Activated CD8-positive, alpha-beta memory T cell treated with anti-CD3 and anti-CD28 coated beads, Interleukin-2, amount 10 ng/mL, durations not matched to agents 7 days and 5 days (primary cell): ENCODE measurements at regions not wholly inside any gene's neighbourhood (a gene's known extent, or its start where the extent isn't known, plus 50 kb on each side); places are given as distances from the start of the nearest gene placed in this dataset.
"Not testable (repeated sequence)": the region's sequence is repeated elsewhere in the genome, so short reads cannot be mapped to it uniquely, and the experiment has no call there.

Experiments used
- ATAC-seq: fragments of 150-1000 bp; cut with Tn5 transposase; one replicate; pipeline ENCODE4 v1.10.0; 2021; ENCODE audit warnings: moderate library complexity
- CTCF ChIA-PET: fragments of 350-600 bp; sonication (Branson Sonifier 250); formaldehyde crosslinking; loops from one replicate; lab custom pipeline; 2021; ENCODE audit warnings: antibody characterized with exemption; lab: Charles Lee
- DNase-seq: peaks from one replicate; pipeline ENCODE4 v3.0.0-alpha.2; 2020
- H3K27ac Mint-ChIP-seq: one replicate; pipeline ENCODE4 v1.8.0; 2021; ENCODE audit warnings: mild to moderate bottlenecking, mixed read lengths
- H3K27me3 Mint-ChIP-seq: one replicate; pipeline ENCODE4 v1.8.0; 2021; ENCODE audit warnings: mixed read lengths
- H3K36me3 Mint-ChIP-seq: one replicate; pipeline ENCODE4 v1.8.0; 2021; ENCODE audit warnings: mild to moderate bottlenecking, mixed read lengths
- H3K4me1 Mint-ChIP-seq: one replicate; pipeline ENCODE4 v1.8.0; 2021; ENCODE audit warnings: mixed read lengths
- H3K4me3 Mint-ChIP-seq: one replicate; pipeline ENCODE4 v1.8.0; 2021; ENCODE audit warnings: mild to moderate bottlenecking, moderate library complexity, mixed read lengths
- H3K9me3 Mint-ChIP-seq: one replicate; pipeline ENCODE4 v1.8.0; 2022; ENCODE audit warnings: low read depth, mixed read lengths

GRCh38 chr11:21988477-21988876 is 204.4 kb upstream of the ANO5 start:
- ATAC-seq, result no peak
- Mint-ChIP-seq H3K27me3 (no peaks in the 10 kb centered on the region), H3K4me3 (no peak overlapping the region), H3K27ac (no peak overlapping the region), H3K36me3 (no peaks in the 10 kb centered on the region), H3K9me3 (no peaks in the 10 kb centered on the region), H3K4me1 (no peaks in the 10 kb centered on the region)
- CTCF ChIA-PET, result no interaction called here
- no peak for DNase-seq

- H3K9me3 Mint-ChIP-seq, H3K4me1 Mint-ChIP-seq, H3K36me3 Mint-ChIP-seq, H3K4me3 Mint-ChIP-seq, H3K27me3 Mint-ChIP-seq, H3K27ac Mint-ChIP-seq, CTCF ChIA-PET, DNase-seq, ATAC-seq: not testable (repeated sequence)
Observed at GRCh38 chr11:22001803-22002202, 191.1 kb upstream of the ANO5 start.

- no peak for DNase-seq
- H3K27ac Mint-ChIP-seq, result no peak overlapping the region
- no peaks in the 10 kb centered on the region for H3K4me1 Mint-ChIP-seq
- CTCF ChIA-PET, result no interaction called here
- peaks cover 3% of the 10 kb centered on the region for H3K9me3 Mint-ChIP-seq
- ATAC-seq, result no peak
- H3K36me3 Mint-ChIP-seq, result no peaks in the 10 kb centered on the region
- no peak overlapping the region for H3K4me3 Mint-ChIP-seq
- H3K27me3 Mint-ChIP-seq, result no peaks in the 10 kb centered on the region
Observed at GRCh38 chr11:22006901-22007300, 186.0 kb upstream of the ANO5 start.

- CTCF ChIA-PET, result no interaction called here
- peaks cover 6% of the 10 kb centered on the region for H3K9me3 Mint-ChIP-seq
- no peak overlapping the region for H3K27ac Mint-ChIP-seq
- no peaks in the 10 kb centered on the region for H3K36me3 Mint-ChIP-seq
- no peak overlapping the region for H3K4me3 Mint-ChIP-seq
- H3K4me1 Mint-ChIP-seq, result no peaks in the 10 kb centered on the region
- no peaks in the 10 kb centered on the region for H3K27me3 Mint-ChIP-seq
- ATAC-seq (no peak), DNase-seq (no peak)
Observed at GRCh38 chr11:22031791-22032190, 161.1 kb upstream of the ANO5 start.

GRCh38 chr11:22037505-22037904 is 155.4 kb upstream of the ANO5 start:
- ATAC-seq, result no peak
- DNase-seq, result no peak
- Mint-ChIP-seq H3K4me3 (no peak overlapping the region), H3K27ac (no peak overlapping the region), H3K36me3 (no peaks in the 10 kb centered on the region), H3K9me3 (peaks cover 6% of the 10 kb centered on the region), H3K27me3 (no peaks in the 10 kb centered on the region), H3K4me1 (no peaks in the 10 kb centered on the region)
- CTCF ChIA-PET, result no interaction called here

GRCh38 chr11:22041039-22041438 is 151.8 kb upstream of the ANO5 start:
- no peak overlapping the region for H3K27ac Mint-ChIP-seq
- no peaks in the 10 kb centered on the region for H3K27me3 Mint-ChIP-seq
- CTCF ChIA-PET, result no interaction called here
- no peak for DNase-seq
- H3K9me3 Mint-ChIP-seq, result peaks cover 4% of the 10 kb centered on the region
- no peak for ATAC-seq
- H3K36me3 Mint-ChIP-seq, result no peaks in the 10 kb centered on the region
- no peak overlapping the region for H3K4me3 Mint-ChIP-seq
- H3K4me1 Mint-ChIP-seq, result no peaks in the 10 kb centered on the region

- Mint-ChIP-seq H3K27ac (no peak overlapping the region), H3K4me1 (no peaks in the 10 kb centered on the region), H3K9me3 (peaks cover 6% of the 10 kb centered on the region), H3K4me3 (no peak overlapping the region), H3K27me3 (no peaks in the 10 kb centered on the region), H3K36me3 (no peaks in the 10 kb centered on the region)
- no peak for DNase-seq
- CTCF ChIA-PET, result no interaction called here
- ATAC-seq, result no peak
Observed at GRCh38 chr11:22042081-22042480, 150.8 kb upstream of the ANO5 start.

- no peak for DNase-seq
- H3K4me1 Mint-ChIP-seq, result no peaks in the 10 kb centered on the region
- CTCF ChIA-PET, result no interaction called here
Observed at GRCh38 chr11:22044126-22044525, 148.8 kb upstream of the ANO5 start.

GRCh38 chr11:22049276-22049675 is 143.6 kb upstream of the ANO5 start:
- H3K27ac Mint-ChIP-seq, result no peak overlapping the region
- H3K4me3 Mint-ChIP-seq, result no peak overlapping the region
- H3K36me3 Mint-ChIP-seq, result no peaks in the 10 kb centered on the region
- H3K9me3 Mint-ChIP-seq, result peaks cover 20% of the 10 kb centered on the region
- CTCF ChIA-PET, result no interaction called here
- no peak for DNase-seq
- H3K4me1 Mint-ChIP-seq, result no peaks in the 10 kb centered on the region
- no peaks in the 10 kb centered on the region for H3K27me3 Mint-ChIP-seq
- ATAC-seq, result no peak

More at GRCh38 chr11:22044126-22044525, 148.8 kb upstream of the ANO5 start:
- ATAC-seq, result no peak
- peaks cover 7% of the 10 kb centered on the region for H3K9me3 Mint-ChIP-seq
- H3K27me3 Mint-ChIP-seq, result no peaks in the 10 kb centered on the region
- no peak overlapping the region for H3K4me3 Mint-ChIP-seq
- H3K27ac Mint-ChIP-seq, result no peak overlapping the region
- H3K36me3 Mint-ChIP-seq, result no peaks in the 10 kb centered on the region

- CTCF ChIA-PET, result no interaction called here
- Mint-ChIP-seq H3K36me3 (no peaks in the 10 kb centered on the region), H3K27ac (no peak overlapping the region), H3K4me1 (no peaks in the 10 kb centered on the region), H3K9me3 (peaks cover 19% of the 10 kb centered on the region), H3K27me3 (no peaks in the 10 kb centered on the region), H3K4me3 (no peak overlapping the region)
- DNase-seq (no peak), ATAC-seq (no peak)
Observed at GRCh38 chr11:22065472-22065871, 127.4 kb upstream of the ANO5 start.

GRCh38 chr11:22069844-22070243 is 123.0 kb upstream of the ANO5 start:
- CTCF ChIA-PET, result no interaction called here
- Mint-ChIP-seq H3K4me3 (no peak overlapping the region), H3K27ac (no peak overlapping the region), H3K36me3 (no peaks in the 10 kb centered on the region), H3K27me3 (no peaks in the 10 kb centered on the region), H3K4me1 (no peaks in the 10 kb centered on the region), H3K9me3 (peaks cover 19% of the 10 kb centered on the region)
- ATAC-seq (no peak), DNase-seq (no peak)

- no peaks in the 10 kb centered on the region for H3K36me3 Mint-ChIP-seq
- no peak overlapping the region for H3K27ac Mint-ChIP-seq
- H3K4me3 Mint-ChIP-seq, result no peak overlapping the region
- H3K9me3 Mint-ChIP-seq, result peaks cover 10% of the 10 kb centered on the region
- DNase-seq (no peak), ATAC-seq (no peak)
- H3K4me1 Mint-ChIP-seq, result no peaks in the 10 kb centered on the region
- CTCF ChIA-PET, result no interaction called here
- no peaks in the 10 kb centered on the region for H3K27me3 Mint-ChIP-seq
Observed at GRCh38 chr11:22076271-22076930, 116.5 kb upstream of the ANO5 start.

- peaks cover 10% of the 10 kb centered on the region for H3K9me3 Mint-ChIP-seq
- H3K27ac Mint-ChIP-seq, result no peak overlapping the region
Observed at GRCh38 chr11:22078063-22078462, 114.8 kb upstream of the ANO5 start.

GRCh38 chr11:22079133-22079872 is 113.6 kb upstream of the ANO5 start:
- Mint-ChIP-seq H3K27ac (no peak overlapping the region), H3K4me1 (no peaks in the 10 kb centered on the region), H3K36me3 (no peaks in the 10 kb centered on the region), H3K4me3 (no peak overlapping the region), H3K9me3 (peaks cover 10% of the 10 kb centered on the region), H3K27me3 (no peaks in the 10 kb centered on the region)
- CTCF ChIA-PET, result no interaction called here
- DNase-seq (no peak), ATAC-seq (no peak)

More at GRCh38 chr11:22078063-22078462, 114.8 kb upstream of the ANO5 start:
- no peak overlapping the region for H3K4me3 Mint-ChIP-seq
- DNase-seq, result no peak
- H3K36me3 Mint-ChIP-seq, result no peaks in the 10 kb centered on the region
- ATAC-seq, result no peak
- no peaks in the 10 kb centered on the region for H3K27me3 Mint-ChIP-seq
- H3K4me1 Mint-ChIP-seq, result no peaks in the 10 kb centered on the region
- CTCF ChIA-PET, result no interaction called here
